HEK293 (cell line): ENCODE measurements at regions not wholly inside any gene's neighbourhood (a gene's known extent, or its start where the extent isn't known, plus 50 kb on each side); places are given as distances from the start of the nearest gene placed in this dataset.

Experiments used
- CTCF ChIA-PET: fragments of 350-600 bp; formaldehyde crosslinking; extraction: SDS; loops from one replicate; lab custom pipeline; 2021; ENCODE audit warnings: antibody characterized with exemption; lab: Yijun Ruan, JAX
- POLR2A ChIA-PET: fragments of 300-600 bp; formaldehyde crosslinking; extraction: SDS; loops from one replicate; lab custom pipeline; 2020; ENCODE audit warnings: antibody characterized with exemption, inconsistent platforms; lab: Yijun Ruan, JAX
- H3K27ac ChIP-seq: fragments of 200-500 bp; sonication (Bioruptor generic); 2 replicates; pipeline ENCODE4 v1.5.1; 2014; ENCODE audit warnings: low read depth, low read length, control low read depth, inconsistent platforms; ENCODE audit errors: extremely low read depth
- H3K36me3 ChIP-seq, 2 experiments: fragments of 200-500 bp in 1 of 2; sonication (Bioruptor generic) in 1 of 2; 1 replicate in 1 of 2; 2 replicates in 1 of 2; pipeline ENCODE4 v1.5.1; 2014 to 2017; ENCODE audit warnings: inconsistent platforms in 2 of 2, low read length in 2 of 2; ENCODE audit not compliant: control insufficient read depth in 2 of 2, insufficient read depth in 1 of 2
- H3K4me1 ChIP-seq: fragments of 200-500 bp; sonication (Bioruptor generic); 2 replicates; pipeline ENCODE4 v1.5.1; 2014; ENCODE audit warnings: mild to moderate bottlenecking, low read length, inconsistent platforms; ENCODE audit not compliant: control insufficient read depth, insufficient read depth
- H3K4me3 ChIP-seq: 2 replicates; pipeline ENCODE4 v1.5.1; 2011; ENCODE audit warnings: low read depth, mild to moderate bottlenecking, control low read depth, low read length, moderate library complexity
- H3K9me3 ChIP-seq: fragments of 200-500 bp; sonication (Bioruptor generic); 2 replicates; pipeline ENCODE4 v1.5.1; 2014; ENCODE audit warnings: low read depth, low read length, inconsistent platforms; ENCODE audit not compliant: control insufficient read depth, insufficient read depth
- BCL6B ChIP-seq: fragments of 450-650 bp; formaldehyde crosslinking; IDR thresholded peaks from 2 replicates; pipeline ENCODE4 v1.5.1; 2017; ENCODE audit warnings: missing biosample characterization, missing genetic modification characterization
- CTCF ChIP-seq: fragments of 450-650 bp; formaldehyde crosslinking; IDR thresholded peaks from 2 replicates; pipeline ENCODE4 v1.5.1; 2016; ENCODE audit warnings: missing biosample characterization, missing genetic modification characterization
- GLI4 ChIP-seq: fragments of 450-650 bp; formaldehyde crosslinking; IDR thresholded peaks from 2 replicates; pipeline ENCODE4 v1.5.1; 2016; ENCODE audit warnings: missing biosample characterization, missing genetic modification characterization
- GLIS1 ChIP-seq: fragments of 450-650 bp; formaldehyde crosslinking; IDR thresholded peaks from 2 replicates; pipeline ENCODE4 v1.5.1; 2016; ENCODE audit warnings: missing biosample characterization, missing genetic modification characterization
- KLF8 ChIP-seq: fragments of 450-650 bp; formaldehyde crosslinking; IDR thresholded peaks from 2 replicates; pipeline ENCODE4 v1.5.1; 2016; ENCODE audit warnings: missing biosample characterization, missing genetic modification characterization
- MEIS1 ChIP-seq: sonication (generic); formaldehyde crosslinking; IDR thresholded peaks from 2 replicates; pipeline ENCODE4 v1.8.1; 2022; ENCODE audit warnings: missing genetic modification reagents, mild to moderate bottlenecking, borderline replicate concordance
- PRDM1 ChIP-seq: fragments of 450-650 bp; formaldehyde crosslinking; IDR thresholded peaks from 2 replicates; pipeline ENCODE4; 2016; ENCODE audit warnings: missing biosample characterization, missing genetic modification characterization
- REPIN1 ChIP-seq: fragments of 450-650 bp; formaldehyde crosslinking; IDR thresholded peaks from 2 replicates; pipeline ENCODE4 v1.5.1; 2017; ENCODE audit warnings: missing biosample characterization, missing genetic modification characterization, low read depth
- SP3 ChIP-seq: fragments of 450-650 bp; formaldehyde crosslinking; IDR thresholded peaks from 2 replicates; pipeline ENCODE4 v1.5.1; 2016; ENCODE audit warnings: missing biosample characterization, missing genetic modification characterization
- TRIM28 ChIP-seq: IDR thresholded peaks from 2 replicates; pipeline ENCODE4 v1.6.1; 2011; ENCODE audit warnings: low read length, control low read depth, borderline replicate concordance
- ZBTB10 ChIP-seq: fragments of 450-650 bp; formaldehyde crosslinking; IDR thresholded peaks from 2 replicates; pipeline ENCODE4 v1.5.1; 2016; ENCODE audit warnings: missing biosample characterization, missing genetic modification characterization
- ZIC2 ChIP-seq: fragments of 450-650 bp; formaldehyde crosslinking; IDR thresholded peaks from 2 replicates; pipeline ENCODE4 v1.5.1; 2016; ENCODE audit warnings: missing biosample characterization, missing genetic modification characterization
- ZNF202 ChIP-seq: fragments of 450-650 bp; formaldehyde crosslinking; IDR thresholded peaks from 2 replicates; pipeline ENCODE4 v1.5.1; 2016; ENCODE audit warnings: missing biosample characterization, missing genetic modification characterization, borderline replicate concordance
- ZNF239 ChIP-seq: fragments of 450-650 bp; formaldehyde crosslinking; IDR thresholded peaks from 2 replicates; pipeline ENCODE4 v1.5.1; 2016; ENCODE audit warnings: missing biosample characterization, missing genetic modification characterization
- ZNF302 ChIP-seq: fragments of 450-650 bp; formaldehyde crosslinking; IDR thresholded peaks from 2 replicates; pipeline ENCODE4 v1.5.1; 2016; ENCODE audit warnings: missing biosample characterization, missing genetic modification characterization, low read depth
- ZNF549 ChIP-seq: fragments of 450-650 bp; IDR thresholded peaks from 2 replicates; pipeline ENCODE4 v1.5.1; 2018; ENCODE audit warnings: missing biosample characterization, missing genetic modification characterization, mild to moderate bottlenecking, inconsistent platforms, moderate library complexity
- ZNF837 ChIP-seq: fragments of 450-650 bp; formaldehyde crosslinking; IDR thresholded peaks from 2 replicates; pipeline ENCODE4 v1.5.1; 2016; ENCODE audit warnings: missing biosample characterization, missing genetic modification characterization
- ZSCAN5A ChIP-seq: fragments of 450-650 bp; formaldehyde crosslinking; IDR thresholded peaks from 2 replicates; pipeline ENCODE4 v1.5.1; 2016; ENCODE audit warnings: missing biosample characterization, missing genetic modification characterization

GRCh38 chr2:2764739-2765138, 433.7 kb upstream of the MYT1L start:
- no peak for TF ChIP-seq ZBTB10
- ChIA-PET POLR2A (interaction anchor here (0.6 kb wide), 1 partner anchor 630 kb away, joined by 3 read pairs; no protein-coding TSS in a partner anchor), CTCF (interaction anchor here (0.6 kb wide), 1 partner anchor 664 kb away, joined by 3 read pairs; no protein-coding TSS in a partner anchor)
- Histone ChIP-seq H3K27ac (no peak overlapping the region), H3K4me1 (no peaks in the 10 kb centered on the region), H3K4me3 (no peak overlapping the region), H3K36me3 (no peaks in the 10 kb centered on the region), H3K9me3 (no peaks in the 10 kb centered on the region)

GRCh38 chr2:2764001-2764355, 432.9 kb upstream of the MYT1L start:
- H3K9me3 ChIP-seq, result no peaks in the 10 kb centered on the region
- H3K4me3 ChIP-seq, result no peak overlapping the region
- H3K27ac ChIP-seq, result no peak overlapping the region
- H3K36me3 ChIP-seq, result no peaks in the 10 kb centered on the region
- no peaks in the 10 kb centered on the region for H3K4me1 ChIP-seq
- TF ChIP-seq BCL6B (tag by site-specific recombination) (no peak), SP3 (tag by site-specific recombination) (no peak), CTCF (tag by site-specific recombination) (no peak), PRDM1 (tag by site-specific recombination) (no peak), MEIS1 (CRISPR knock-in tag) (no peak), REPIN1 (tag by site-specific recombination) (no peak), TRIM28 (no peak), ZSCAN5A (tag by site-specific recombination) (no peak), ZNF549 (no peak), ZNF302 (tag by site-specific recombination) (no peak), ZNF202 (tag by site-specific recombination) (no peak), ZNF239 (tag by site-specific recombination) (no peak), KLF8 (no peak)
- ChIA-PET CTCF (interaction anchor here (0.6 to 0.7 kb wide), 2 partner anchors 15 to 665 kb away, joined by 3 read pairs; no protein-coding TSS in a partner anchor), POLR2A (no interaction called here)

GRCh38 chr2:2763351-2764000, 432.4 kb upstream of the MYT1L start:
- H3K27ac ChIP-seq, result no peak overlapping the region
- TF ChIP-seq ZIC2 (tag by site-specific recombination) (peak; percentile 80), GLI4 (tag by site-specific recombination) (no peak), ZNF837 (no peak), GLIS1 (peak; percentile 19; the same call in 1 of the 2 replicates)
- TF ChIP-seq, all 188 proteins: peak for 2
- Histone ChIP-seq H3K36me3 (no peaks in the 10 kb centered on the region), H3K4me3 (no peak overlapping the region), H3K9me3 (no peaks in the 10 kb centered on the region), H3K4me1 (no peaks in the 10 kb centered on the region)
- ChIA-PET CTCF (interaction anchor here (0.7 kb wide), 1 partner anchor 16 kb away, joined by 3 read pairs; no protein-coding TSS in a partner anchor), POLR2A (no interaction called here)
